A549 (cell line): ENCODE measurements at regions not wholly inside any gene's neighbourhood (a gene's known extent, or its start where the extent isn't known, plus 50 kb on each side); places are given as distances from the start of the nearest gene placed in this dataset.

Experiments
- ATAC-seq, 2 experiments: fragments of 200-7000 bp in 1 of 2; fragments of >200 bp in 1 of 2; cut with Nextera tagmentation in 1 of 2; cut with Tn5 transposase in 1 of 2; 3 replicates each; pipeline versions ENCODE4 v1.8.0 to v1.9.1; 2018 to 2020; ENCODE audit warnings: mild to moderate bottlenecking in 1 of 2, moderate library complexity in 1 of 2
- CTCF ChIA-PET: fragments of 300-600 bp; sonication (Branson Sonifier 250); formaldehyde crosslinking; extraction: SDS; loops from one replicate; lab custom pipeline; 2021; ENCODE audit warnings: antibody characterized with exemption, inconsistent platforms; lab: Yijun Ruan, JAX
- POLR2A ChIA-PET: fragments of 350-600 bp; formaldehyde crosslinking; extraction: SDS; loops from one replicate; lab custom pipeline; 2021; ENCODE audit warnings: antibody characterized with exemption, inconsistent platforms; lab: Yijun Ruan, JAX
- DNase-seq, 2 experiments: peaks; one replicate each; pipeline versions ENCODE4 v3.0.0 to v3.0.0-alpha.2; 2011 to 2016; ENCODE audit warnings: low read depth in 1 of 2, low spot score in 1 of 2
- FAIRE-seq: peaks from 2 replicates; lab custom pipeline; 2011; peaks lifted over from hg19 to GRCh38; lab: Jason Lieb, UNC
- H3K27ac ChIP-seq, 2 experiments: fragments of >200 bp; sonication (Bioruptor Twin); formaldehyde crosslinking; 3 replicates each; pipeline ENCODE4 v1.5.1; 2016 to 2017
- H3K4me1 ChIP-seq: fragments of >200 bp; sonication (Bioruptor Twin); formaldehyde crosslinking; 3 replicates; pipeline ENCODE4 v1.6.1; 2016
- H3K4me2 ChIP-seq: fragments of >200 bp; sonication (Bioruptor Twin); formaldehyde crosslinking; 3 replicates; pipeline ENCODE4 v1.6.1; 2016
- H3K4me3 ChIP-seq: fragments of >200 bp; sonication (Bioruptor Twin); formaldehyde crosslinking; 3 replicates; pipeline ENCODE4 v1.5.1; 2016
- H3K9me3 ChIP-seq: fragments of >200 bp; sonication (Bioruptor Twin); formaldehyde crosslinking; 3 replicates; pipeline ENCODE4 v1.6.1; 2016
- ATOH8 ChIP-seq: fragments of 250-450 bp; sonication (Bioruptor Pico); IDR thresholded peaks from 2 replicates; pipeline ENCODE4 v1.5.0; 2020; ENCODE audit warnings: low read depth, mild to moderate bottlenecking, moderate library complexity
- BCL3 ChIP-seq: fragments of >200 bp; sonication (Bioruptor Twin); formaldehyde crosslinking; IDR thresholded peaks from 3 replicates; pipeline ENCODE4 v1.6.1; 2016
- BHLHE40 ChIP-seq: IDR thresholded peaks from 2 replicates; pipeline ENCODE4 v1.6.1; 2012; ENCODE audit warnings: low read depth, low read length, inconsistent platforms
- CBX2 ChIP-seq: fragments of 200-600 bp; sonication (generic); IDR thresholded peaks from 2 replicates; pipeline ENCODE4 v1.6.1; 2016; ENCODE audit warnings: low read depth, mild to moderate bottlenecking, borderline replicate concordance
- EHF ChIP-seq: fragments of 250-450 bp; sonication (Bioruptor Pico); IDR thresholded peaks from 2 replicates; pipeline ENCODE4 v1.5.0; 2020; ENCODE audit warnings: mild to moderate bottlenecking
- EHMT2 ChIP-seq: fragments of 200-600 bp; sonication (generic); IDR thresholded peaks from 2 replicates; pipeline ENCODE4 v1.6.1; 2016; ENCODE audit warnings: antibody characterized with exemption, low read depth, mild to moderate bottlenecking, moderate library complexity
- FOSB ChIP-seq: fragments of 250-450 bp; sonication (Bioruptor Pico); IDR thresholded peaks from 2 replicates; pipeline ENCODE4 v1.5.0; 2020; ENCODE audit warnings: mild to moderate bottlenecking, moderate library complexity
- FOSL2 ChIP-seq, 2 experiments: fragments of 450-650 bp in 1 of 2; fragments of >200 bp in 1 of 2; sonication (Bioruptor Twin) in 1 of 2; formaldehyde crosslinking; IDR thresholded peaks; 2 replicates each; pipeline versions ENCODE4 v1.5.0 to v1.6.1; 2016 to 2020; ENCODE audit warnings: mild to moderate bottlenecking in 1 of 2, moderate library complexity in 1 of 2
- HDAC2 ChIP-seq: fragments of 200-600 bp; sonication (generic); IDR thresholded peaks from 2 replicates; pipeline ENCODE4 v1.6.1; 2016
- HEYL ChIP-seq: fragments of 250-450 bp; sonication (Bioruptor Pico); IDR thresholded peaks from 2 replicates; pipeline ENCODE4 v1.8.0; 2021; ENCODE audit warnings: mild to moderate bottlenecking, moderate library complexity
- HOXA7 ChIP-seq: fragments of 250-450 bp; sonication (Bioruptor Pico); IDR thresholded peaks from 2 replicates; pipeline ENCODE4 v1.5.0; 2020; ENCODE audit warnings: mild to moderate bottlenecking, moderate library complexity
- JUNB ChIP-seq: fragments of >200 bp; sonication (Bioruptor Twin); formaldehyde crosslinking; IDR thresholded peaks from 2 replicates; pipeline ENCODE4 v1.6.1; 2016
- KDM1A ChIP-seq: fragments of 200-600 bp; sonication (generic); IDR thresholded peaks from 2 replicates; pipeline ENCODE4 v1.6.1; 2016; ENCODE audit warnings: low read depth, mild to moderate bottlenecking
- MAZ ChIP-seq: fragments of 150-350 bp; IDR thresholded peaks from 2 replicates; pipeline ENCODE4 v1.6.1; 2014; ENCODE audit warnings: antibody characterized with exemption, low read depth, low read length, borderline replicate concordance
- NFE2L2 ChIP-seq: fragments of 150-350 bp; conservative IDR thresholded peaks from 2 replicates; pipeline ENCODE4 v1.6.1; 2014; ENCODE audit warnings: low read length
- POLR2A ChIP-seq: IDR thresholded peaks from 2 replicates; pipeline ENCODE4 v1.6.1; 2012; ENCODE audit warnings: mild to moderate bottlenecking, low read length
- RCOR1 ChIP-seq: fragments of 150-350 bp; IDR thresholded peaks from 2 replicates; pipeline ENCODE4 v1.6.1; 2014; ENCODE audit warnings: antibody characterized with exemption, low read length, low read depth
- RNF2 ChIP-seq: fragments of 200-600 bp; sonication (generic); IDR thresholded peaks from 2 replicates; pipeline ENCODE4 v1.6.1; 2016; ENCODE audit warnings: low read depth, mild to moderate bottlenecking, antibody characterized with exemption, moderate library complexity, borderline replicate concordance
- TFCP2L1 ChIP-seq: fragments of 250-450 bp; sonication (Bioruptor Pico); IDR thresholded peaks from 2 replicates; pipeline ENCODE4 v1.5.0; 2021; ENCODE audit warnings: mild to moderate bottlenecking
- ZC3H11A ChIP-seq: fragments of 450-650 bp; IDR thresholded peaks from 2 replicates; pipeline ENCODE4 v1.6.1; 2014; ENCODE audit warnings: antibody characterized with exemption, mild to moderate bottlenecking
- ZFP36 ChIP-seq: fragments of 450-650 bp; IDR thresholded peaks from 2 replicates; pipeline ENCODE4 v1.6.1; 2014; ENCODE audit warnings: borderline replicate concordance; ENCODE audit not compliant: partially characterized antibody
- ZNF302 ChIP-seq: fragments of 250-450 bp; sonication (Bioruptor Pico); IDR thresholded peaks from 2 replicates; pipeline ENCODE4 v1.9.0; 2021; ENCODE audit warnings: inconsistent platforms, mild to moderate bottlenecking, moderate library complexity
- ZSCAN20 ChIP-seq: fragments of 250-450 bp; sonication (Bioruptor Pico); IDR thresholded peaks from 2 replicates; pipeline ENCODE4 v1.8.0; 2022; ENCODE audit warnings: mild to moderate bottlenecking, moderate library complexity
- WGBS: methylation state at CpG from one replicate; pipeline ENCODE4 v1.1.6; 2017; ENCODE audit errors: missing lambda C conversion rate; 5-methylcytosine and 5-hydroxymethylcytosine counted together
- TF ChIP-seq, protein P1 (sequence below): fragments of 200-600 bp; sonication (generic); IDR thresholded peaks from 2 replicates; pipeline ENCODE4 v1.6.1; 2016; ENCODE audit warnings: antibody characterized with exemption, mild to moderate bottlenecking, moderate library complexity

DNA sequence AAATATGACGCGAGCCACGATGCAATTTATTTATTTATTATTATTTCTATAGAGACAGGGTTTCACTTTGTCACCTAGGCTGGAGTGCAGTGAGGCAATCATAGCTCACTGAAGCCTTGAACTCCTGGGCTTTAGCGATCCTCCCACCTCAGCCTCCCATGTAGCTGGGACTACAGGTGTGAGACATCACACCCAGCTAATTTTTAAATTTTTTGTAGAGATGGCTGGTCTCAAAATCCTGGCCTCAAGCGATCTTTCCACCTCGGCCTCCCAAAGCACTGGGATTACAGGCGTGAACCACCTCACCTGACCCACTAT lies 63.6 kb downstream of the IRF2BP2 start:
- ATAC-seq (no peak), DNase-seq (no peak), FAIRE-seq (no peak)
- Histone ChIP-seq H3K4me2 (no peak overlapping the region), H3K4me3 (no peak overlapping the region), H3K9me3 (no peaks in the 10 kb centered on the region), H3K27ac (no peak overlapping the region), H3K4me1 (peaks cover 48% of the 10 kb centered on the region)
- 93% methylated on average over 7 of the region's 7 CpGs for WGBS
- TF ChIP-seq EHF (CRISPR knock-in tag) (no peak), BHLHE40 (no peak), FOSB (no peak), HDAC2 (no peak), ATOH8 (CRISPR knock-in tag) (no peak), JUNB (no peak), HOXA7 (CRISPR knock-in tag) (no peak), NFE2L2 (no peak), MAZ (no peak), HEYL (CRISPR knock-in tag) (no peak)
- CTCF ChIA-PET: interaction anchor here (2.0 kb wide), 1 partner anchor 46 kb away, joined by 9 read pairs; no protein-coding TSS in a partner anchor
- POLR2A ChIA-PET: no interaction called here

DNA sequence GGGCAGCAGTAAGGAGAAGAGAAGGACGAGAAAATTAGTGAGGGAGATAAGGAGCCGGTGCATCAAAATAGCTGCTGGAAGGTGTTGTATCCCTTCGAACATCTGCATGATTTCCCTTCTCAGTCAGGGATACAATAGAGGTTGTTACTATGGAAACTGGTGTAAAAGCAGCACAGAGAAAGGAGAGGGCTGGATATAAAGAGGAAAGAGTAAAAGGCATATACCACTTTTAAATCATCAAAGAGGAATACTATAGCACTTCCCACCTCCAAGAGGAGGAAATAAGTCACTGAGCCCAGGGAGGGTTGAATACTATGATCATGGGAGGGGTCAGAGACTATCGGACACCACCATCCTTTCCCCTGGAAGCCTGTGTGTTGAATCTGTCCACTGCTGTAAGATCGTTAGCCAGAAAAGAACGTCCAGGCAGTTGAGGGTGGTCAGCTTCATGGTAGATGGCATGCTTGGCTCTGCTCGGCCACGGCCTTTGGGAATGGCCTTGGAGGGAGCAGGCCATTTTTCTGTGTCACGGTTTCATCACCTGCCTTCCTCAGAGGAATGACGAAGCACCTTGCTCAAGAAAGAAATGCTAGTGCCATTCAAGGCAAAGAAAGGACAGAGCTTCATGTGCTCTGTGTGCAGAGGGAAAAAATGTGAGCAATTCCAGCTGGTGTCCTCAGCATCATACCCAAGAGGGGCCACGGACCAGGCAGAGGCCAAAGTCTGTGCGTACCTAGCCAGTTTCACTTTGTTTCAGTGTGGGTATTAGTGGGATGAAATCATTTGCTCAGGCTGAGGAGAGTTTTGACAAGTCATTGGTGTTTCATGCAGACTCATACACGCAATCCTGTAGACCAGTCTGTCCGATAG lies 64.2 kb downstream of the IRF2BP2 start:
- WGBS: 86% methylated on average over 14 of the region's 14 CpGs
- no peak for ATAC-seq
- DNase-seq: peak in 1 of 2 experiments; percentile 24
- no peak for FAIRE-seq
- Histone ChIP-seq H3K4me3 (no peak overlapping the region), H3K4me1 (peaks cover 53% of the 10 kb centered on the region), H3K9me3 (no peaks in the 10 kb centered on the region), H3K27ac (peak overlapping the region; percentile 57 to 73; a peak in 5 of 6 replicates), H3K4me2 (peak overlapping the region; percentile 73; the same call in 2 of the 3 replicates)
- POLR2A ChIA-PET: no interaction called here
- TF ChIP-seq ZC3H11A: no peak
- no peak for TF ChIP-seq HOXA7 (CRISPR knock-in tag)
- TF ChIP-seq FOSL2 (IDR thresholded peaks at IDR 0.05): no peak
- TF ChIP-seq FOSL2 (CRISPR knock-in tag; IDR thresholded peaks at IDR 0.05): no peak
- no peak for TF ChIP-seq RCOR1
- TF ChIP-seq TFCP2L1: no peak
- no peak for TF ChIP-seq JUNB
- TF ChIP-seq CBX2: no peak
- TF ChIP-seq BCL3: no peak
- no peak for TF ChIP-seq KDM1A
- no peak for TF ChIP-seq ZNF302 (CRISPR knock-in tag)
- TF ChIP-seq, protein P1, sequence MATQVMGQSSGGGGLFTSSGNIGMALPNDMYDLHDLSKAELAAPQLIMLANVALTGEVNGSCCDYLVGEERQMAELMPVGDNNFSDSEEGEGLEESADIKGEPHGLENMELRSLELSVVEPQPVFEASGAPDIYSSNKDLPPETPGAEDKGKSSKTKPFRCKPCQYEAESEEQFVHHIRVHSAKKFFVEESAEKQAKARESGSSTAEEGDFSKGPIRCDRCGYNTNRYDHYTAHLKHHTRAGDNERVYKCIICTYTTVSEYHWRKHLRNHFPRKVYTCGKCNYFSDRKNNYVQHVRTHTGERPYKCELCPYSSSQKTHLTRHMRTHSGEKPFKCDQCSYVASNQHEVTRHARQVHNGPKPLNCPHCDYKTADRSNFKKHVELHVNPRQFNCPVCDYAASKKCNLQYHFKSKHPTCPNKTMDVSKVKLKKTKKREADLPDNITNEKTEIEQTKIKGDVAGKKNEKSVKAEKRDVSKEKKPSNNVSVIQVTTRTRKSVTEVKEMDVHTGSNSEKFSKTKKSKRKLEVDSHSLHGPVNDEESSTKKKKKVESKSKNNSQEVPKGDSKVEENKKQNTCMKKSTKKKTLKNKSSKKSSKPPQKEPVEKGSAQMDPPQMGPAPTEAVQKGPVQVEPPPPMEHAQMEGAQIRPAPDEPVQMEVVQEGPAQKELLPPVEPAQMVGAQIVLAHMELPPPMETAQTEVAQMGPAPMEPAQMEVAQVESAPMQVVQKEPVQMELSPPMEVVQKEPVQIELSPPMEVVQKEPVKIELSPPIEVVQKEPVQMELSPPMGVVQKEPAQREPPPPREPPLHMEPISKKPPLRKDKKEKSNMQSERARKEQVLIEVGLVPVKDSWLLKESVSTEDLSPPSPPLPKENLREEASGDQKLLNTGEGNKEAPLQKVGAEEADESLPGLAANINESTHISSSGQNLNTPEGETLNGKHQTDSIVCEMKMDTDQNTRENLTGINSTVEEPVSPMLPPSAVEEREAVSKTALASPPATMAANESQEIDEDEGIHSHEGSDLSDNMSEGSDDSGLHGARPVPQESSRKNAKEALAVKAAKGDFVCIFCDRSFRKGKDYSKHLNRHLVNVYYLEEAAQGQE: no peak
- no peak for TF ChIP-seq POLR2A
- no peak for TF ChIP-seq ZSCAN20 (CRISPR knock-in tag)
- TF ChIP-seq ZFP36: no peak
- TF ChIP-seq RNF2: no peak
- TF ChIP-seq EHMT2: no peak
- CTCF ChIA-PET: interaction anchor here (1.2 to 3.1 kb wide), 3 partner anchors 14 to 46 kb away, joined by 4 to 25 read pairs (median 9); no protein-coding TSS in a partner anchor
